ENCODE measurements at regions not wholly inside any gene's neighbourhood (a gene's known extent, or its start where the extent isn't known, plus 50 kb on each side); places are given as distances from the start of the nearest gene placed in this dataset.

- H2AFZ ChIP-seq (replicated peaks; ENCODE audit: low read length, poor library complexity), result no peak overlapping the region
- H4K5ac ChIP-seq (ENCODE audit: low read depth, low read length), result no peak overlapping the region
- in situ Hi-C loops (cut with MboI; ENCODE audit: low sequenced_read_pairs), result no loop called here
- ChIA-PET POLR2A (ENCODE audit: unreplicated experiment) (no interaction called here), CTCF (no interaction called here)
- H3K23ac ChIP-seq (ENCODE audit: low read depth, low read length), result no peak overlapping the region
- no peak overlapping the region for H2AK9ac ChIP-seq (replicated peaks; ENCODE audit: low read depth, low read length, poor library complexity)
- WGBS, 2 experiments (ENCODE audit: extremely low coverage in 2 of 2, insufficient read length in 1 of 2), result 50% methylated on average over 2 of the region's 4 CpGs; no CpG with 5 or more reads in 1 of the 2 experiments
- no peaks in the 10 kb centered on the region for H4K20me1 ChIP-seq (ENCODE audit: insufficient read depth, low read length)
- no peak overlapping the region for H3K4ac ChIP-seq (ENCODE audit: low read depth, low read length)
- no TSS peak for BruUV-seq (replicated peaks)
- H3K56ac ChIP-seq (ENCODE audit: extremely low read depth, insufficient read depth, low read length), result no peak overlapping the region
- no peak overlapping the region for H2BK5ac ChIP-seq (ENCODE audit: low read depth, low read length, poor library complexity, severe bottlenecking)
- ATAC-seq (ENCODE audit: low read depth), result no peak
- H3K18ac ChIP-seq (ENCODE audit: low read depth, low read length), result no peak overlapping the region
- no peak overlapping the region for H4K91ac ChIP-seq (ENCODE audit: insufficient read depth, low read depth, low read length)
- H4K8ac ChIP-seq (ENCODE audit: low read depth in 2 of 2, low read length in 2 of 2), result no peak overlapping the region
- intact Hi-C loops (cut with micrococcal nuclease), result no loop called here
- no peak overlapping the region for H3K14ac ChIP-seq (replicated peaks; ENCODE audit: low read depth, low read length)
- no peak overlapping the region for H3K9ac ChIP-seq (ENCODE audit: low read depth, low read length)
- H3K4me3 ChIP-seq (ENCODE audit: insufficient read depth, low read depth, low read length), result no peak overlapping the region
- TF ChIP-seq CTCF (conservative IDR thresholded peaks at IDR 0.05; ENCODE audit: low read depth, low read length), result no peak
- no peak for TF ChIP-seq CHD1 (IDR thresholded peaks at IDR 0.05; ENCODE audit: low read depth, low read length)
- TF ChIP-seq CEBPB (IDR thresholded peaks at IDR 0.05; ENCODE audit: low read depth, low read length), result no peak
- TF ChIP-seq RFX5 (IDR thresholded peaks at IDR 0.05; ENCODE audit: low read depth, low read length), result no peak
- TF ChIP-seq MAZ (IDR thresholded peaks at IDR 0.05; ENCODE audit: borderline replicate concordance, low read depth, low read length), result no peak
- TF ChIP-seq NFE2L2 (IDR thresholded peaks at IDR 0.05; ENCODE audit: low read depth, low read length), result peak; percentile 83
- TF ChIP-seq MAFK (IDR thresholded peaks at IDR 0.05; ENCODE audit: low read depth, low read length), result no peak
- TF ChIP-seq BHLHE40 (IDR thresholded peaks at IDR 0.05; ENCODE audit: low read depth, low read length), result no peak
- H3K4me2 ChIP-seq (ENCODE audit: low read depth, low read length), result no peak overlapping the region
- H2BK20ac ChIP-seq (ENCODE audit: low read depth, low read length), result no peak overlapping the region
- H3K79me1 ChIP-seq (ENCODE audit: low read depth in 1 of 2, low read length in 2 of 2), result no peaks in the 10 kb centered on the region
- no peak overlapping the region for H3K27ac ChIP-seq (ENCODE audit: insufficient read depth, low read length)
- no peaks in the 10 kb centered on the region for H3K9me1 ChIP-seq (ENCODE audit: insufficient read depth, low read length)
- no peaks in the 10 kb centered on the region for H3K27me3 ChIP-seq (ENCODE audit: control insufficient read depth, insufficient read depth, low read length)
- dilution Hi-C loops (cut with HindIII; ENCODE audit: low sequenced_read_pairs, unreplicated experiment), result no loop called here
- peaks cover 19% of the 10 kb centered on the region for H3K9me3 ChIP-seq (ENCODE audit: control insufficient read depth, insufficient read depth, low read length)
- H2BK15ac ChIP-seq (ENCODE audit: low read depth, low read length), result no peak overlapping the region
- H3K36me3 ChIP-seq (ENCODE audit: control insufficient read depth, insufficient read depth, low read length), result no peaks in the 10 kb centered on the region
- DNase-seq, result no peak
- H2BK120ac ChIP-seq (ENCODE audit: low read depth, low read length), result no peak overlapping the region
- H3K4me1 ChIP-seq (ENCODE audit: control insufficient read depth, insufficient read depth, low read length), result no peaks in the 10 kb centered on the region
- no peak overlapping the region for H2AK5ac ChIP-seq (ENCODE audit: low read depth, low read length)
These were observed 2186.5 kb upstream of the ACO1 start for GRCh38 chr9:30197954-30198353.
